Suprapubic skin (tissue), 4 donors: ENCODE measurements at regions not wholly inside any gene's neighbourhood (a gene's known extent, or its start where the extent isn't known, plus 50 kb on each side); places are given as distances from the start of the nearest gene placed in this dataset.
"Not testable (repeated sequence)": the region's sequence is repeated elsewhere in the genome, so short reads cannot be mapped to it uniquely, and the experiment has no call there.

ENCODE experiments used
- DNase-seq, 2 donors: peaks; one replicate each; pipeline ENCODE4 v3.0.0-alpha.2; 2019; ENCODE audit warnings: low spot score in 2 of 2
- H3K27ac ChIP-seq: fragments of 200-600 bp; sonication (generic); one replicate; pipeline ENCODE4 v1.5.1; 2019
- H3K27me3 ChIP-seq: fragments of 200-600 bp; sonication (generic); one replicate; pipeline ENCODE4 v1.5.1; 2019
- H3K36me3 ChIP-seq: fragments of 200-600 bp; sonication (generic); one replicate; pipeline ENCODE4 v1.5.1; 2019
- H3K4me1 ChIP-seq: fragments of 200-600 bp; sonication (generic); one replicate; pipeline ENCODE4 v1.5.1; 2019
- H3K4me3 ChIP-seq: fragments of 200-600 bp; sonication (generic); one replicate; pipeline ENCODE4 v1.5.1; 2019; ENCODE audit warnings: mild to moderate bottlenecking
- H3K9me3 ChIP-seq: fragments of 200-600 bp; sonication (generic); one replicate; pipeline ENCODE4 v1.5.1; 2019
- EP300 ChIP-seq: sonication (generic); formaldehyde crosslinking; IDR thresholded peaks from one replicate; pipeline ENCODE4 v1.6.1; 2017; ENCODE audit warnings: antibody characterized with exemption
- POLR2A ChIP-seq, 2 donors: fragments of 450-650 bp; IDR thresholded peaks; one replicate each; pipeline ENCODE4 v1.6.1; 2017; ENCODE audit warnings: antibody characterized with exemption in 2 of 2, mild to moderate bottlenecking in 2 of 2, moderate library complexity in 2 of 2
- POLR2AphosphoS5 ChIP-seq, 3 donors: sonication (generic); formaldehyde crosslinking; IDR thresholded peaks; one replicate each; pipeline ENCODE4 v1.6.1; 2017; ENCODE audit warnings: antibody characterized with exemption in 3 of 3
- WGBS: methylation state at CpG from one replicate; pipeline ENCODE4 v1.1.5; 2018; 5-methylcytosine and 5-hydroxymethylcytosine counted together
- TF ChIP-seq, protein P1 (sequence below), 2 donors: fragments of 200-600 bp in 1 of 2; fragments of 450-650 bp in 1 of 2; sonication (generic) in 1 of 2; IDR thresholded peaks; one replicate each; pipeline ENCODE4 v1.5.1; 2016 to 2019; ENCODE audit warnings: antibody characterized with exemption in 2 of 2, mild to moderate bottlenecking in 1 of 2, moderate library complexity in 1 of 2

DNA sequence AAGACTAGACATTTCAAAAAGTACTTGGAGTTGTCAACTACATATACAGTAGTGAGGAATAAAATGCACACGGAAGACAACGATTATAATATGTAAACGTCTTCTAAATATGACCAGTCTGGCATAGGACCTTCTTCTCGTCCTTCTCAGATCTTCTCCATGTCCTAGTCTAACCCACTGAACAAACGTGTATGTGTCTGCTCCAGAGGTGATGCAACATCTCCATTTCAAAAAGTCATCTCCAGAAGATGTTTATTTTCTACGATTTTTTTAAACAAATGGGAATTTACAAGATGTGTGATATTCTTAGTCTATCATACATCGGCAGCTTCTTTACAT lies 89.9 kb downstream of the GPX5 start:
- Histone ChIP-seq H3K4me1 (no peaks in the 10 kb centered on the region), H3K9me3 (no peaks in the 10 kb centered on the region), H3K4me3 (no peak overlapping the region), H3K27me3 (peaks cover 41% of the 10 kb centered on the region), H3K36me3 (no peaks in the 10 kb centered on the region), H3K27ac (no peak overlapping the region)
- WGBS, result 77% methylated on average over 7 of the region's 7 CpGs
- TF ChIP-seq POLR2AphosphoS5 (IDR thresholded peaks at IDR 0.05), result no peak
- TF ChIP-seq EP300, result no peak
- no peak for TF ChIP-seq POLR2A (IDR thresholded peaks at IDR 0.05)
- TF ChIP-seq, protein P1, sequence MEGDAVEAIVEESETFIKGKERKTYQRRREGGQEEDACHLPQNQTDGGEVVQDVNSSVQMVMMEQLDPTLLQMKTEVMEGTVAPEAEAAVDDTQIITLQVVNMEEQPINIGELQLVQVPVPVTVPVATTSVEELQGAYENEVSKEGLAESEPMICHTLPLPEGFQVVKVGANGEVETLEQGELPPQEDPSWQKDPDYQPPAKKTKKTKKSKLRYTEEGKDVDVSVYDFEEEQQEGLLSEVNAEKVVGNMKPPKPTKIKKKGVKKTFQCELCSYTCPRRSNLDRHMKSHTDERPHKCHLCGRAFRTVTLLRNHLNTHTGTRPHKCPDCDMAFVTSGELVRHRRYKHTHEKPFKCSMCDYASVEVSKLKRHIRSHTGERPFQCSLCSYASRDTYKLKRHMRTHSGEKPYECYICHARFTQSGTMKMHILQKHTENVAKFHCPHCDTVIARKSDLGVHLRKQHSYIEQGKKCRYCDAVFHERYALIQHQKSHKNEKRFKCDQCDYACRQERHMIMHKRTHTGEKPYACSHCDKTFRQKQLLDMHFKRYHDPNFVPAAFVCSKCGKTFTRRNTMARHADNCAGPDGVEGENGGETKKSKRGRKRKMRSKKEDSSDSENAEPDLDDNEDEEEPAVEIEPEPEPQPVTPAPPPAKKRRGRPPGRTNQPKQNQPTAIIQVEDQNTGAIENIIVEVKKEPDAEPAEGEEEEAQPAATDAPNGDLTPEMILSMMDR (IDR thresholded peaks at IDR 0.05), result no peak
- no peak for DNase-seq

DNA sequence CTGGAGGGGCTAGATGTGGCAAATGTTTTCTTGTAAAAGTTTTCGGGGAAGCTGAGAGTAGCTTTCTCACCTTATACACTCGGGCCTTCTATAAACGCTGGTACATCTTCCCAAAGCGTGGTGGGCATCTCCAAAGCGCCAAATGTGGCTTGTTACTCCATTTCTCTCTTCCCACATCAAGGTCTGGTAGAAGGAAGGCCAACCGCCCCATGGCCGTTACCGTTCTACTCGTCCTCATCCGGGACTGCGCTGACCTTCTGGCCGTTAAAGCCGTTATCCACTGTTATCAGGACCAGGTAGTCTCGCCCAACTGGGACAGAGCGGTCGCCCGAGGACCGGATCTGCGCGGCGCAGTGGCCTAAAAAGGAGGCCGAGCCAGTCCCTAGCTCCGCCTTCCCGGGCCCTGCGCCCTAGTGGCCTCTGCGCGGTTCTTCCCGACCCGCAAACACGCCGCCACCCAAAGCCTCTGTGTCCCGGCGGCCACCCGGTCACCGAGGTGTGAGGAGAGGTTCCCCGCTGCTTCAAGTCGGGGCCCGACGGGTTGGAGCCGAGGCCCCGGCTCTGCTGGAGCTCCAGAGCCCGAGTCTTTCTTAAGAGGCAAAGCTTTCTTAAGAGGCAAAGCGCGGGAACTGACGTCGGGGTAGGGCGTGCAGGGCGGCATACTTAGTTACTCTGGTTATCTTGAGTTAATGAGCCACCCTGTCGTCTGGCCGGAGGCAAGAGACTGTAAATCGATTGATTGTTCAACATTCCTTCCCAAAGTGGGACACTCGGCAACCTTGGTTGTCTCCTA lies 90.5 kb downstream of the GPX5 start:
- TF ChIP-seq, protein P1 (IDR thresholded peaks at IDR 0.05), result no peak
- TF ChIP-seq POLR2AphosphoS5 (IDR thresholded peaks at IDR 0.05) (no peak), POLR2A (IDR thresholded peaks at IDR 0.05) (no peak), EP300 (no peak)
- DNase-seq, result no peak
- 52% methylated on average over 24 of the region's 52 CpGs for WGBS
- Histone ChIP-seq H3K27me3 (peaks cover 44% of the 10 kb centered on the region), H3K9me3 (no peaks in the 10 kb centered on the region), H3K36me3 (no peaks in the 10 kb centered on the region), H3K4me1 (no peaks in the 10 kb centered on the region), H3K4me3 (no peak overlapping the region), H3K27ac (no peak overlapping the region)

DNA sequence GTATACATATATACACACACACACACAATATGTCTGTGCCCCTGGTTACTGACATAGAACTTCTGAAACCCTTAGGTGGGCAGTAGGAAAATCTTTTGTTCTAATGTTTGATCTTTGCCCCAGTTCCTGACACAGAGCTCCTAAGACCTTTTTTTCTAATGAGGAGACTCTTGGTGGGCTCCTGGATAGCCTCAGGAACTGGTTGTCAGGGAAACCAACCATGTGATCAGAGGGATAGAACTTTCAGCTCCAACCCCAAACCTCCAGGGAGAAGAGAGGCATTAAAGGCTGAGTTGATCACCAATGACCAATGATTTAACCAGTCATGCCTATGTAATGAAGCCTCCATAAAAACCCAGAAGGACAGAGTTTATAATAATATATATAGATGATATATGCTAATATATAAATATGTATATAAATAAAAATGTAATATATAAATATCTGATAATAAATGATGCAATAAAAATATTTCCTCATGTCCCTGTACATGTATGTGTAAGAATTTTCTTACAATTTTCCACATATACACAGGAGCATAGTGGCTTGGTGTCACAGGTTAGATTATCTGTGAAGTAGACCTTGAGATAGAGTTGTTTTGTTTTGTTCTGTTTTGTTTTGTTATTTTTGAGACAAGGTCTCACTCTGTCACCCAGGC lies 93.3 kb downstream of the GPX5 start:
- no peaks in the 10 kb centered on the region for H3K9me3 ChIP-seq
- no peak overlapping the region for H3K27ac ChIP-seq
- H3K27me3 ChIP-seq, result peaks cover 42% of the 10 kb centered on the region
- H3K4me3 ChIP-seq, result no peak overlapping the region
- H3K4me1 ChIP-seq, result no peaks in the 10 kb centered on the region
- TF ChIP-seq, protein P1 (IDR thresholded peaks at IDR 0.05), result no peak
- TF ChIP-seq POLR2AphosphoS5 (IDR thresholded peaks at IDR 0.05), result no peak
- TF ChIP-seq POLR2A (IDR thresholded peaks at IDR 0.05), result no peak
- no peak for TF ChIP-seq EP300
- no peak for DNase-seq
- no peaks in the 10 kb centered on the region for H3K36me3 ChIP-seq

DNA sequence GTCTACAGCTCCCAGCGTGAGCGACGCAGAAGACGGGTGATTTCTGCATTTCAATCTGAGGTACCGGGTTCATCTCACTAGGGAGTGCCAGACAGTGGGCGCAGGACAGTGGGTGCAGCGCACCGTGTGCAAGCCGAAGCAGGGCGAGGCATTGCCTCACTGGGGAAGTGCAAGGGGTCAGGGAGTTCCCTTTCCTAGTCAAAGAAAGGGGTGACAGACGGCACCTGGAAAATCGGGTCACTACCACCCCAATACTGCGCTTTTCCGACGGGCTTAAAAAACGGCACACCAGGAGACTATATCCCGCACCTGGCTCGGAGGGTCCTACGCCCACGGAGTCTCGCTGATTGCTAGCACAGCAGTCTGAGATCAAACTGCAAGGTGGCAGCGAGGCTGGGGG lies 95.6 kb downstream of the GPX5 start:
- H3K27ac ChIP-seq, H3K4me3 ChIP-seq, H3K36me3 ChIP-seq, DNase-seq, H3K4me1 ChIP-seq, H3K9me3 ChIP-seq: not testable (repeated sequence)
- H3K27me3 ChIP-seq, result peaks cover 30% of the 10 kb centered on the region
- WGBS, result 21% methylated on average over 18 of the region's 22 CpGs

GRCh38 chr6:28623242-28623641 lies 97.6 kb downstream of the GPX5 start:
- H3K4me1 ChIP-seq, H3K27ac ChIP-seq, H3K36me3 ChIP-seq, H3K4me3 ChIP-seq, DNase-seq, H3K9me3 ChIP-seq: not testable (repeated sequence)
- peaks cover 19% of the 10 kb centered on the region for H3K27me3 ChIP-seq
- 92% methylated on average over 3 of the region's 3 CpGs for WGBS

- H3K36me3 ChIP-seq, H3K4me1 ChIP-seq, DNase-seq, H3K9me3 ChIP-seq, H3K4me3 ChIP-seq, H3K27ac ChIP-seq, H3K27me3 ChIP-seq: not testable (repeated sequence)
- 78% methylated on average over 2 of the region's 2 CpGs for WGBS
Measured at GRCh38 chr6:28626386-28626785, 100.7 kb downstream of the GPX5 start.
